ENCODE measurements at regions not wholly inside any gene's neighbourhood (a gene's known extent, or its start where the extent isn't known, plus 50 kb on each side); places are given as distances from the start of the nearest gene placed in this dataset.

DNA sequence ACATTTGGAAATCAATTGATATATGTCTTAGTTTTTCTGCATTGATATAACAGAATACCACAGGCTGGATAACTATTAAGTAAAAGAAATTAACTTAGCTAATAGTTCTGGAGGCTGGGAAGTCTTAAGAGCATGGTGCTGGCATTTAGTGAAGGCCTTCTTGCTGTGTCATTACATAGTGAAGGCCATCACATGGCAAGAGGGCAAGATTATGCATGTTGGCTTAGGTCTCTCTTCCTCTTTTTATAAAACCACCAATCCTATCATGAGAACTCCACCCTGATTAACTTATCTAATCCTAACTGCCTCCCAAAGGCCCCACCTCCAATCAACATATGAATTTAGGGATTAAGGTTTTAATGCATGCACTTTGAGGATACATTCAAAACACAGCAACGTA lies 225.5 kb upstream of the VRK2 start:
- no peak for TF ChIP-seq NR2C2 (CRISPR knock-in tag; IDR thresholded peaks at IDR 0.05; ENCODE audit: borderline replicate concordance)
- no peak for TF ChIP-seq BRCA1 (CRISPR knock-in tag; IDR thresholded peaks at IDR 0.05)
- TF ChIP-seq FOXK2 (IDR thresholded peaks at IDR 0.05), result no peak
- TF ChIP-seq, protein P1, sequence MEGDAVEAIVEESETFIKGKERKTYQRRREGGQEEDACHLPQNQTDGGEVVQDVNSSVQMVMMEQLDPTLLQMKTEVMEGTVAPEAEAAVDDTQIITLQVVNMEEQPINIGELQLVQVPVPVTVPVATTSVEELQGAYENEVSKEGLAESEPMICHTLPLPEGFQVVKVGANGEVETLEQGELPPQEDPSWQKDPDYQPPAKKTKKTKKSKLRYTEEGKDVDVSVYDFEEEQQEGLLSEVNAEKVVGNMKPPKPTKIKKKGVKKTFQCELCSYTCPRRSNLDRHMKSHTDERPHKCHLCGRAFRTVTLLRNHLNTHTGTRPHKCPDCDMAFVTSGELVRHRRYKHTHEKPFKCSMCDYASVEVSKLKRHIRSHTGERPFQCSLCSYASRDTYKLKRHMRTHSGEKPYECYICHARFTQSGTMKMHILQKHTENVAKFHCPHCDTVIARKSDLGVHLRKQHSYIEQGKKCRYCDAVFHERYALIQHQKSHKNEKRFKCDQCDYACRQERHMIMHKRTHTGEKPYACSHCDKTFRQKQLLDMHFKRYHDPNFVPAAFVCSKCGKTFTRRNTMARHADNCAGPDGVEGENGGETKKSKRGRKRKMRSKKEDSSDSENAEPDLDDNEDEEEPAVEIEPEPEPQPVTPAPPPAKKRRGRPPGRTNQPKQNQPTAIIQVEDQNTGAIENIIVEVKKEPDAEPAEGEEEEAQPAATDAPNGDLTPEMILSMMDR (CRISPR knock-in tag; IDR thresholded peaks at IDR 0.05), result no peak
- no peak for TF ChIP-seq TGIF2 (CRISPR knock-in tag; IDR thresholded peaks at IDR 0.05)
- no peak for TF ChIP-seq EP300 (IDR thresholded peaks at IDR 0.05; ENCODE audit: low read depth in 2 of 2, low read length in 2 of 2)
- TF ChIP-seq EP300 (CRISPR knock-in tag; IDR thresholded peaks at IDR 0.05; ENCODE audit: borderline replicate concordance), result no peak
- no peak for TF ChIP-seq MED1 (CRISPR knock-in tag; IDR thresholded peaks at IDR 0.05)
- TF ChIP-seq ZNF792 (CRISPR knock-in tag; IDR thresholded peaks at IDR 0.05), result no peak
- TF ChIP-seq ELF3 (CRISPR knock-in tag; IDR thresholded peaks at IDR 0.05), result no peak
- TF ChIP-seq ATAD3A (CRISPR knock-in tag; IDR thresholded peaks at IDR 0.05), result no peak
- TF ChIP-seq MATR3 (CRISPR knock-in tag; IDR thresholded peaks at IDR 0.05), result no peak
- TF ChIP-seq ZNF431 (CRISPR knock-in tag; IDR thresholded peaks at IDR 0.05; ENCODE audit: borderline replicate concordance, low read depth), result no peak
